NCI-H1092 treated with DMSO at 0.1 percent for 48 hours (cell line): ENCODE measurements at regions not wholly inside any gene's neighbourhood (a gene's known extent, or its start where the extent isn't known, plus 50 kb on each side); places are given as distances from the start of the nearest gene placed in this dataset.
"Not testable (repeated sequence)": the region's sequence is repeated elsewhere in the genome, so short reads cannot be mapped to it uniquely, and the experiment has no call there.

Source experiments
- DNase-seq: peaks from one replicate; lab custom pipeline; 2025; lab: John Stamatoyannopoulos, UW

- DNase-seq, result no peak
Observed at GRCh38 chr10:6689036-6689435, 109.0 kb upstream of the PRKCQ start.

- no peak for DNase-seq
Observed at GRCh38 chr10:6680735-6681134, 100.7 kb upstream of the PRKCQ start.

- no peak for DNase-seq
Observed at GRCh38 chr10:6678956-6679355, 98.9 kb upstream of the PRKCQ start.

- peak; percentile 5 for DNase-seq
Observed at GRCh38 chr10:6678211-6678803, 98.2 kb upstream of the PRKCQ start.

GRCh38 chr10:6677129-6677528, 97.1 kb upstream of the PRKCQ start:
- DNase-seq, result not testable (repeated sequence)

- DNase-seq, result no peak
Observed at GRCh38 chr10:6674291-6674690, 94.2 kb upstream of the PRKCQ start.

- no peak for DNase-seq
Observed at GRCh38 chr10:6671976-6672375, 91.9 kb upstream of the PRKCQ start.

- peak; percentile 30 for DNase-seq
Observed at GRCh38 chr10:6669269-6669859, 89.3 kb upstream of the PRKCQ start.

- no peak for DNase-seq
Observed at GRCh38 chr10:6667679-6668270, 87.7 kb upstream of the PRKCQ start.

- DNase-seq, result no peak
Observed at GRCh38 chr10:6667150-6667549, 87.1 kb upstream of the PRKCQ start.

GRCh38 chr10:6665847-6666246, 85.8 kb upstream of the PRKCQ start:
- DNase-seq, result no peak

- DNase-seq, result no peak
Observed at GRCh38 chr10:6660460-6660859, 80.4 kb upstream of the PRKCQ start.

GRCh38 chr10:6659451-6659850, 79.4 kb upstream of the PRKCQ start:
- no peak for DNase-seq

- DNase-seq, result no peak
Observed at GRCh38 chr10:6657669-6658068, 77.6 kb upstream of the PRKCQ start.

GRCh38 chr10:6657196-6657595, 77.1 kb upstream of the PRKCQ start:
- DNase-seq, result no peak

- no peak for DNase-seq
Observed at GRCh38 chr10:6654571-6654970, 74.5 kb upstream of the PRKCQ start.

GRCh38 chr10:6650586-6650985, 70.5 kb upstream of the PRKCQ start:
- no peak for DNase-seq

- no peak for DNase-seq
Observed at GRCh38 chr10:6649903-6650302, 69.8 kb upstream of the PRKCQ start.

GRCh38 chr10:6648894-6649720, 69.0 kb upstream of the PRKCQ start:
- DNase-seq, result no peak

GRCh38 chr10:6647811-6648526, 67.9 kb upstream of the PRKCQ start:
- no peak for DNase-seq

- no peak for DNase-seq
Observed at GRCh38 chr10:6643962-6644361, 63.9 kb upstream of the PRKCQ start.

- no peak for DNase-seq
Observed at GRCh38 chr10:6642876-6643275, 62.8 kb upstream of the PRKCQ start.
